ENCODE measurements at regions not wholly inside any gene's neighbourhood (a gene's known extent, or its start where the extent isn't known, plus 50 kb on each side); places are given as distances from the start of the nearest gene placed in this dataset.

GRCh38 chr5:93022796-93023447 is 558.1 kb downstream of the NR2F1-AS1 start:
- H3K4me1 Mint-ChIP-seq (ENCODE audit: low read depth, unreplicated experiment), result peaks cover 12% of the 10 kb centered on the region
- no peaks in the 10 kb centered on the region for H3K9me3 Mint-ChIP-seq (ENCODE audit: unreplicated experiment)
- no peak overlapping the region for H3K4me3 Mint-ChIP-seq (ENCODE audit: unreplicated experiment)
- TF ChIP-seq, protein P1, sequence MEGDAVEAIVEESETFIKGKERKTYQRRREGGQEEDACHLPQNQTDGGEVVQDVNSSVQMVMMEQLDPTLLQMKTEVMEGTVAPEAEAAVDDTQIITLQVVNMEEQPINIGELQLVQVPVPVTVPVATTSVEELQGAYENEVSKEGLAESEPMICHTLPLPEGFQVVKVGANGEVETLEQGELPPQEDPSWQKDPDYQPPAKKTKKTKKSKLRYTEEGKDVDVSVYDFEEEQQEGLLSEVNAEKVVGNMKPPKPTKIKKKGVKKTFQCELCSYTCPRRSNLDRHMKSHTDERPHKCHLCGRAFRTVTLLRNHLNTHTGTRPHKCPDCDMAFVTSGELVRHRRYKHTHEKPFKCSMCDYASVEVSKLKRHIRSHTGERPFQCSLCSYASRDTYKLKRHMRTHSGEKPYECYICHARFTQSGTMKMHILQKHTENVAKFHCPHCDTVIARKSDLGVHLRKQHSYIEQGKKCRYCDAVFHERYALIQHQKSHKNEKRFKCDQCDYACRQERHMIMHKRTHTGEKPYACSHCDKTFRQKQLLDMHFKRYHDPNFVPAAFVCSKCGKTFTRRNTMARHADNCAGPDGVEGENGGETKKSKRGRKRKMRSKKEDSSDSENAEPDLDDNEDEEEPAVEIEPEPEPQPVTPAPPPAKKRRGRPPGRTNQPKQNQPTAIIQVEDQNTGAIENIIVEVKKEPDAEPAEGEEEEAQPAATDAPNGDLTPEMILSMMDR (IDR thresholded peaks at IDR 0.05; ENCODE audit: partially characterized antibody, unreplicated experiment), result no peak
- no peak overlapping the region for H3K27ac Mint-ChIP-seq (ENCODE audit: unreplicated experiment)
- no peaks in the 10 kb centered on the region for H3K36me3 Mint-ChIP-seq (ENCODE audit: unreplicated experiment)
- no peak for DNase-seq
- no peaks in the 10 kb centered on the region for H3K27me3 Mint-ChIP-seq (ENCODE audit: unreplicated experiment)

DNA sequence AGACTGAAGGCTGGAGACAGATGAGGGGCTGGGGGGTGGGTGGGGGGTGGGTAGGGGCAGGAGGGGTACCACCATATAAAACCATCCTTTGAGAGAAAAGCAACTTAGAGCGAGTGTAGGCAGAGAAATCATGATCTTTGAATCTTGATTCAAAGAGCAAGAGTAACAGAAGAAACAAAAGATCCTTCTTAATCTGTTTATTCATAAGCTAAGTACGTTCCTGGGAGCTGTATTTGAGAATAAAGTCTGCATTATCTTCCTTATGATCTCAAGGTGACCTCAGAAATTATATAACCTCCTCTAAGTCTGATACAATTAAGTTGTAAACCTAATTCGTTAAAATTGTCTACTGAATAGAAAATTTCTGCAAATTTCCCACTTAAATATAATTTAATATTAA is 558.8 kb downstream of the NR2F1-AS1 start:
- Mint-ChIP-seq H3K36me3 (ENCODE audit: unreplicated experiment) (no peaks in the 10 kb centered on the region), H3K4me1 (ENCODE audit: low read depth, unreplicated experiment) (peaks cover 12% of the 10 kb centered on the region), H3K4me3 (ENCODE audit: unreplicated experiment) (no peak overlapping the region), H3K9me3 (ENCODE audit: unreplicated experiment) (no peaks in the 10 kb centered on the region), H3K27ac (ENCODE audit: unreplicated experiment) (no peak overlapping the region), H3K27me3 (ENCODE audit: unreplicated experiment) (no peaks in the 10 kb centered on the region)
- TF ChIP-seq, protein P1 (IDR thresholded peaks at IDR 0.05; ENCODE audit: partially characterized antibody, unreplicated experiment), result no peak
- no peak for DNase-seq

DNA sequence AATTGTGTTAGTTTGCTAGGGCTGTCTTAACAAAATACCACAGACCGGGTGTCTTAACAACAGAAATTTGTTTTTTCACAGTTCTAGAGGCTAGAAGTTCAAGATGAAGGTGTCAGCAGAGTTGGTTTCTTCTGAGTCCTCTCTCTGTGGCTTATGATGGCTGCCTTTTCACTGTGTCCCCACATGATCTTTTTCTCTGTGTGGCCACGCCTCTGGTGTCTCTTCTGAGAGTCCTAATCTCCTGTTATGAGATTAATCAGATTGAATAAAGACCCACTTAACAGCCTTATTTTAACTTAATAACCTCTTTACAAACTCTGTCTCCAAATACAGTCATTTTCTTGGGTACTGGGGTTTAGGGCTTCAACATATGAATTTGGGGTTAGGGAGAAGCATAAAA is 561.1 kb downstream of the NR2F1-AS1 start:
- TF ChIP-seq, protein P1 (IDR thresholded peaks at IDR 0.05; ENCODE audit: partially characterized antibody, unreplicated experiment), result no peak
- Mint-ChIP-seq H3K4me1 (ENCODE audit: low read depth, unreplicated experiment) (peaks cover 12% of the 10 kb centered on the region), H3K27ac (ENCODE audit: unreplicated experiment) (no peak overlapping the region), H3K4me3 (ENCODE audit: unreplicated experiment) (no peak overlapping the region), H3K36me3 (ENCODE audit: unreplicated experiment) (no peaks in the 10 kb centered on the region), H3K27me3 (ENCODE audit: unreplicated experiment) (no peaks in the 10 kb centered on the region), H3K9me3 (ENCODE audit: unreplicated experiment) (no peaks in the 10 kb centered on the region)
- DNase-seq, result no peak

- no peaks in the 10 kb centered on the region for H3K27me3 Mint-ChIP-seq (ENCODE audit: unreplicated experiment)
- no peak for DNase-seq
- no peak overlapping the region for H3K4me3 Mint-ChIP-seq (ENCODE audit: unreplicated experiment)
- peaks cover 12% of the 10 kb centered on the region for H3K4me1 Mint-ChIP-seq (ENCODE audit: low read depth, unreplicated experiment)
- no peak overlapping the region for H3K27ac Mint-ChIP-seq (ENCODE audit: unreplicated experiment)
- TF ChIP-seq, protein P1 (IDR thresholded peaks at IDR 0.05; ENCODE audit: partially characterized antibody, unreplicated experiment), result no peak
- no peaks in the 10 kb centered on the region for H3K36me3 Mint-ChIP-seq (ENCODE audit: unreplicated experiment)
- H3K9me3 Mint-ChIP-seq (ENCODE audit: unreplicated experiment), result no peaks in the 10 kb centered on the region
Measured at GRCh38 chr5:93018461-93018860, 562.6 kb downstream of the NR2F1-AS1 start.

DNA sequence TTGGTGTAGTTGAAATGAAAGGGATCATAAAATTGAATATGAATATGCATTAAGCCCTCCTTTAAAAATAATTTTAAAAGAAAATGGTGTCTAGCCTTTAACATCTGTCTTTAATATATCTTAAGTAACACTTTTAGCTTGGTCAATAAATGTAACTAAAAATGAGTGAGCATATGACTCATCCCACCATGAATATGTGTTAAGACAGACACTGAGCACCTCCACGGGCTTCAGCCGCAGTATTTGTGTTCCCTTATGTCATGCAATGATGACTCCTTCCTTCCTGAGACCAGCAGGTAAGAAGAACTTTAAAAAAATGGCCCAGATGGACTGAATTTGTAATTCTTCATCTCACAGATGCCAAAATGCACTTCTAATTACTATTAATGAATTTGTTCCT is 563.2 kb downstream of the NR2F1-AS1 start:
- H3K4me3 Mint-ChIP-seq (ENCODE audit: unreplicated experiment), result no peak overlapping the region
- H3K27ac Mint-ChIP-seq (ENCODE audit: unreplicated experiment), result no peak overlapping the region
- H3K4me1 Mint-ChIP-seq (ENCODE audit: low read depth, unreplicated experiment), result peaks cover 10% of the 10 kb centered on the region
- no peak for DNase-seq
- TF ChIP-seq, protein P1 (IDR thresholded peaks at IDR 0.05; ENCODE audit: partially characterized antibody, unreplicated experiment), result no peak
- H3K9me3 Mint-ChIP-seq (ENCODE audit: unreplicated experiment), result no peaks in the 10 kb centered on the region
- no peaks in the 10 kb centered on the region for H3K36me3 Mint-ChIP-seq (ENCODE audit: unreplicated experiment)
- H3K27me3 Mint-ChIP-seq (ENCODE audit: unreplicated experiment), result no peaks in the 10 kb centered on the region

Measured in glutamatergic neuron (in vitro differentiated cells).